OCI-LY7 (cell line): ENCODE measurements at regions not wholly inside any gene's neighbourhood (a gene's known extent, or its start where the extent isn't known, plus 50 kb on each side); places are given as distances from the start of the nearest gene placed in this dataset.

Experiments
- CTCF ChIP-seq: fragments of 200-600 bp; sonication (generic); conservative IDR thresholded peaks from 2 replicates; pipeline ENCODE4 v1.5.1; 2014; ENCODE audit warnings: mild to moderate bottlenecking, antibody characterized with exemption, low read length, moderate library complexity, mixed read lengths
- EZH2phosphoT487 ChIP-seq: fragments of 200-600 bp; sonication (generic); IDR thresholded peaks from 2 replicates; pipeline ENCODE4 v1.6.1; 2018; ENCODE audit warnings: low read depth, borderline replicate concordance, mild to moderate bottlenecking, mixed run types, antibody characterized with exemption, low read length, moderate library complexity, mixed read lengths

GRCh38 chrX:7272346-7272745, 124.4 kb upstream of the PUDP start:
- no peak for TF ChIP-seq CTCF
- no peak for TF ChIP-seq EZH2phosphoT487
